A549 (cell line): ENCODE measurements at regions not wholly inside any gene's neighbourhood (a gene's known extent, or its start where the extent isn't known, plus 50 kb on each side); places are given as distances from the start of the nearest gene placed in this dataset.

Source experiments
- ATAC-seq, 2 experiments: fragments of 200-7000 bp in 1 of 2; fragments of >200 bp in 1 of 2; cut with Nextera tagmentation in 1 of 2; cut with Tn5 transposase in 1 of 2; 3 replicates each; pipeline versions ENCODE4 v1.8.0 to v1.9.1; 2018 to 2020; ENCODE audit warnings: mild to moderate bottlenecking in 1 of 2, moderate library complexity in 1 of 2
- CTCF ChIA-PET: fragments of 300-600 bp; sonication (Branson Sonifier 250); formaldehyde crosslinking; extraction: SDS; loops from one replicate; lab custom pipeline; 2021; ENCODE audit warnings: antibody characterized with exemption, inconsistent platforms; lab: Yijun Ruan, JAX
- POLR2A ChIA-PET: fragments of 350-600 bp; formaldehyde crosslinking; extraction: SDS; loops from one replicate; lab custom pipeline; 2021; ENCODE audit warnings: antibody characterized with exemption, inconsistent platforms; lab: Yijun Ruan, JAX
- DNase-seq, 2 experiments: peaks; one replicate each; pipeline versions ENCODE4 v3.0.0 to v3.0.0-alpha.2; 2011 to 2016; ENCODE audit warnings: low read depth in 1 of 2, low spot score in 1 of 2
- FAIRE-seq: peaks from 2 replicates; lab custom pipeline; 2011; peaks lifted over from hg19 to GRCh38; lab: Jason Lieb, UNC
- H3K27ac ChIP-seq, 2 experiments: fragments of >200 bp; sonication (Bioruptor Twin); formaldehyde crosslinking; 3 replicates each; pipeline ENCODE4 v1.5.1; 2016 to 2017
- H3K4me1 ChIP-seq: fragments of >200 bp; sonication (Bioruptor Twin); formaldehyde crosslinking; 3 replicates; pipeline ENCODE4 v1.6.1; 2016
- H3K4me2 ChIP-seq: fragments of >200 bp; sonication (Bioruptor Twin); formaldehyde crosslinking; 3 replicates; pipeline ENCODE4 v1.6.1; 2016
- H3K4me3 ChIP-seq: fragments of >200 bp; sonication (Bioruptor Twin); formaldehyde crosslinking; 3 replicates; pipeline ENCODE4 v1.5.1; 2016
- H3K9me3 ChIP-seq: fragments of >200 bp; sonication (Bioruptor Twin); formaldehyde crosslinking; 3 replicates; pipeline ENCODE4 v1.6.1; 2016
- BHLHE40 ChIP-seq: IDR thresholded peaks from 2 replicates; pipeline ENCODE4 v1.6.1; 2012; ENCODE audit warnings: low read depth, low read length, inconsistent platforms
- CBX2 ChIP-seq: fragments of 200-600 bp; sonication (generic); IDR thresholded peaks from 2 replicates; pipeline ENCODE4 v1.6.1; 2016; ENCODE audit warnings: low read depth, mild to moderate bottlenecking, borderline replicate concordance
- CBX8 ChIP-seq: fragments of 200-600 bp; sonication (generic); IDR thresholded peaks from 2 replicates; pipeline ENCODE4 v1.6.1; 2016
- CEBPB ChIP-seq, 2 experiments: fragments of >200 bp in 1 of 2; sonication (Bioruptor Twin) in 1 of 2; formaldehyde crosslinking in 1 of 2; IDR thresholded peaks; 2 replicates each; pipeline ENCODE4 v1.6.1; 2012 to 2016
- CHD4 ChIP-seq: fragments of 200-600 bp; sonication (generic); IDR thresholded peaks from 2 replicates; pipeline ENCODE4 v1.6.1; 2016; ENCODE audit warnings: antibody characterized with exemption, mild to moderate bottlenecking, borderline replicate concordance
- EHF ChIP-seq: fragments of 250-450 bp; sonication (Bioruptor Pico); IDR thresholded peaks from 2 replicates; pipeline ENCODE4 v1.5.0; 2020; ENCODE audit warnings: mild to moderate bottlenecking
- EP300 ChIP-seq, 2 experiments: fragments of >200 bp; sonication (Bioruptor Twin); formaldehyde crosslinking; IDR thresholded peaks; 2 replicates in 1 of 2; 3 replicates in 1 of 2; pipeline ENCODE4 v1.6.1; 2016 to 2017
- ESRRA ChIP-seq: fragments of 150-350 bp; IDR thresholded peaks from 2 replicates; pipeline ENCODE4 v1.6.1; 2014; ENCODE audit warnings: mild to moderate bottlenecking, low read length, borderline replicate concordance
- FOSB ChIP-seq: fragments of 250-450 bp; sonication (Bioruptor Pico); IDR thresholded peaks from 2 replicates; pipeline ENCODE4 v1.5.0; 2020; ENCODE audit warnings: mild to moderate bottlenecking, moderate library complexity
- FOXS1 ChIP-seq: fragments of 250-450 bp; sonication (Bioruptor Pico); IDR thresholded peaks from 2 replicates; pipeline ENCODE4 v1.5.0; 2020; ENCODE audit warnings: mild to moderate bottlenecking, moderate library complexity
- HDAC2 ChIP-seq: fragments of 200-600 bp; sonication (generic); IDR thresholded peaks from 2 replicates; pipeline ENCODE4 v1.6.1; 2016
- HOXA7 ChIP-seq: fragments of 250-450 bp; sonication (Bioruptor Pico); IDR thresholded peaks from 2 replicates; pipeline ENCODE4 v1.5.0; 2020; ENCODE audit warnings: mild to moderate bottlenecking, moderate library complexity
- HOXB13 ChIP-seq: fragments of 250-450 bp; sonication (Bioruptor Pico); IDR thresholded peaks from 2 replicates; pipeline ENCODE4 v1.5.0; 2020; ENCODE audit warnings: low read depth, mild to moderate bottlenecking, moderate library complexity
- HOXB5 ChIP-seq: fragments of 250-450 bp; sonication (Bioruptor Pico); IDR thresholded peaks from 2 replicates; pipeline ENCODE4 v1.5.0; 2020; ENCODE audit warnings: mild to moderate bottlenecking, moderate library complexity
- JUN ChIP-seq, 2 experiments: fragments of >200 bp; sonication (Bioruptor Twin); formaldehyde crosslinking; IDR thresholded peaks; 2 replicates in 1 of 2; 3 replicates in 1 of 2; pipeline ENCODE4 v1.6.1; 2016 to 2017
- KDM5A ChIP-seq: fragments of 200-600 bp; sonication (generic); IDR thresholded peaks from 2 replicates; pipeline ENCODE4 v1.6.1; 2016; ENCODE audit warnings: antibody characterized with exemption, mild to moderate bottlenecking
- PHF8 ChIP-seq: fragments of 200-600 bp; sonication (generic); IDR thresholded peaks from 2 replicates; pipeline ENCODE4 v1.6.1; 2016; ENCODE audit warnings: low read depth, mild to moderate bottlenecking, antibody characterized with exemption, moderate library complexity, borderline replicate concordance
- RFX5 ChIP-seq: fragments of 450-650 bp; IDR thresholded peaks from 2 replicates; pipeline ENCODE4 v1.7.1; 2014; ENCODE audit warnings: antibody characterized with exemption, mild to moderate bottlenecking, moderate library complexity
- RNF2 ChIP-seq: fragments of 200-600 bp; sonication (generic); IDR thresholded peaks from 2 replicates; pipeline ENCODE4 v1.6.1; 2016; ENCODE audit warnings: low read depth, mild to moderate bottlenecking, antibody characterized with exemption, moderate library complexity, borderline replicate concordance
- TP53 ChIP-seq: fragments of 250-450 bp; sonication (Bioruptor Pico); IDR thresholded peaks from 2 replicates; pipeline ENCODE4 v1.5.0; 2021; ENCODE audit warnings: mild to moderate bottlenecking, moderate library complexity
- WGBS: methylation state at CpG from one replicate; pipeline ENCODE4 v1.1.6; 2017; ENCODE audit errors: missing lambda C conversion rate; 5-methylcytosine and 5-hydroxymethylcytosine counted together
- TF ChIP-seq, protein P1 (sequence below): fragments of 150-350 bp; IDR thresholded peaks from 2 replicates; pipeline ENCODE4 v1.6.1; 2014; ENCODE audit warnings: low read depth, mild to moderate bottlenecking, low read length
- TF ChIP-seq, protein P2 (sequence below): IDR thresholded peaks from 2 replicates; pipeline ENCODE4 v1.6.1; 2012
- TF ChIP-seq, protein P3 (sequence below): fragments of 250-450 bp; sonication (Bioruptor Pico); IDR thresholded peaks from 2 replicates; pipeline ENCODE4 v1.5.0; 2020; ENCODE audit warnings: low read depth, mild to moderate bottlenecking, moderate library complexity
- TF ChIP-seq, protein P4 (sequence below): fragments of >200 bp; sonication (Bioruptor Twin); formaldehyde crosslinking; IDR thresholded peaks from 3 replicates; pipeline ENCODE4 v1.5.1; 2016

DNA sequence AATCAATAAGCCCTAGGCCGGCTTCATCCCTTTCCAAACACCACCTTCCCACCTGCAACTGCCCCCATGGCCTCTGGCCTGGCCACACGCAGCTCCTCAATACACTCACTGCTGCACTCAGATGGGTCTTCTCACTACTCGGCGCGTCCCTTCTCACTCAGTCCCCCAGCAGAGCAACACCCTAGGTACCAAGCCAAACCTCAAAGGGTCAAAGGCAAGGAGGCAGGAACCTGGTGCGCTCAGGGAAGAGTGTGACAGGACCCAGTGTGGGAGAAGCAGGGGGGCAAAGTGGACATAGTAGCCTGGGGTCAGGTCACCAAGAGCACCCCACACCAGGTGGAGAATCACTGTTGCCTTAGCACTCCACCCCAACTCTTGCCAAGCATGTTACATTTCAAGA is 90.6 kb downstream of the TTC32 start:
- Histone ChIP-seq H3K4me3 (no peak overlapping the region), H3K9me3 (no peaks in the 10 kb centered on the region), H3K4me1 (no peaks in the 10 kb centered on the region), H3K4me2 (no peak overlapping the region)
- FAIRE-seq = no peak
- CTCF ChIA-PET = interaction anchor here (1.0 kb wide), 1 partner anchor 10 kb away, joined by 5 read pairs; no protein-coding TSS in a partner anchor
- TF ChIP-seq, protein P1, sequence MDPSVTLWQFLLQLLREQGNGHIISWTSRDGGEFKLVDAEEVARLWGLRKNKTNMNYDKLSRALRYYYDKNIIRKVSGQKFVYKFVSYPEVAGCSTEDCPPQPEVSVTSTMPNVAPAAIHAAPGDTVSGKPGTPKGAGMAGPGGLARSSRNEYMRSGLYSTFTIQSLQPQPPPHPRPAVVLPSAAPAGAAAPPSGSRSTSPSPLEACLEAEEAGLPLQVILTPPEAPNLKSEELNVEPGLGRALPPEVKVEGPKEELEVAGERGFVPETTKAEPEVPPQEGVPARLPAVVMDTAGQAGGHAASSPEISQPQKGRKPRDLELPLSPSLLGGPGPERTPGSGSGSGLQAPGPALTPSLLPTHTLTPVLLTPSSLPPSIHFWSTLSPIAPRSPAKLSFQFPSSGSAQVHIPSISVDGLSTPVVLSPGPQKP = no peak
- TF ChIP-seq KDM5A (no peak), HOXA7 (CRISPR knock-in tag) (no peak), BHLHE40 (no peak), TP53 (CRISPR knock-in tag) (no peak), CEBPB (IDR thresholded peaks at IDR 0.05) (no peak)
- TF ChIP-seq, protein P2, sequence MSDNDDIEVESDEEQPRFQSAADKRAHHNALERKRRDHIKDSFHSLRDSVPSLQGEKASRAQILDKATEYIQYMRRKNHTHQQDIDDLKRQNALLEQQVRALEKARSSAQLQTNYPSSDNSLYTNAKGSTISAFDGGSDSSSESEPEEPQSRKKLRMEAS = no peak
- TF ChIP-seq, all 56 proteins: peak for 0
- DNase-seq (no peak), ATAC-seq (no peak)
- 92% methylated on average over 6 of the region's 6 CpGs for WGBS
- H3K27ac ChIP-seq = no peak overlapping the region
- POLR2A ChIA-PET = no interaction called here

DNA sequence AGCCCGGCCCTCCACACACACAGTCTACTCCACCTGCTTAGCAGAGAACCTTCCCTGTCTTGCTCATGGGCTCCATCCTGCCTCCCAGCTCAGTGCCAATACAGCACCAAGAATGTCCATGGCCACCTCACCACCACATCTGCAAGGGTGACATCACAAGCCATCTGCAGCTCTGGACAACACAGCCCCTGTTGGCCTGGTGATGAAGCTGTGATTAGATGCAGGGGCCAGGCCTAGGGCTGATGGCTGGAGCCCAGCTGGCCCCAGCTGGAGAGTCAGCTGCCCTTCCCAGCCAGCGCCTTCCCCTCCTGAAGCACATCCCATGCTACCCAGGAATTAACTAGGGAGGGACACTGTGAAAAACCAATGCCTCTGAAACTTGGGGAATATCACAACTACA is 91.1 kb downstream of the TTC32 start:
- H3K27ac ChIP-seq = no peak overlapping the region
- FAIRE-seq = no peak
- H3K9me3 ChIP-seq = no peaks in the 10 kb centered on the region
- ATAC-seq = no peak; a peak in 1 of 6 replicates
- no peak overlapping the region for H3K4me3 ChIP-seq
- H3K4me2 ChIP-seq = no peak overlapping the region
- no peaks in the 10 kb centered on the region for H3K4me1 ChIP-seq
- DNase-seq = no peak
- POLR2A ChIA-PET = no interaction called here
- CTCF ChIA-PET = interaction anchor here (1.0 kb wide), 1 partner anchor 9 kb away, joined by 5 read pairs; no protein-coding TSS in a partner anchor
- TF ChIP-seq, protein P3, sequence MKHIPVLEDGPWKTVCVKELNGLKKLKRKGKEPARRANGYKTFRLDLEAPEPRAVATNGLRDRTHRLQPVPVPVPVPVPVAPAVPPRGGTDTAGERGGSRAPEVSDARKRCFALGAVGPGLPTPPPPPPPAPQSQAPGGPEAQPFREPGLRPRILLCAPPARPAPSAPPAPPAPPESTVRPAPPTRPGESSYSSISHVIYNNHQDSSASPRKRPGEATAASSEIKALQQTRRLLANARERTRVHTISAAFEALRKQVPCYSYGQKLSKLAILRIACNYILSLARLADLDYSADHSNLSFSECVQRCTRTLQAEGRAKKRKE (CRISPR knock-in tag) = no peak
- TF ChIP-seq HDAC2 (no peak), CHD4 (no peak), RFX5 (no peak), HOXB5 (CRISPR knock-in tag) (no peak), FOXS1 (CRISPR knock-in tag) (no peak), JUN (IDR thresholded peaks at IDR 0.05) (no peak), PHF8 (no peak), EHF (CRISPR knock-in tag) (no peak), FOSB (no peak)
- TF ChIP-seq, protein P1 = no peak
- 82% methylated on average over 2 of the region's 2 CpGs for WGBS

DNA sequence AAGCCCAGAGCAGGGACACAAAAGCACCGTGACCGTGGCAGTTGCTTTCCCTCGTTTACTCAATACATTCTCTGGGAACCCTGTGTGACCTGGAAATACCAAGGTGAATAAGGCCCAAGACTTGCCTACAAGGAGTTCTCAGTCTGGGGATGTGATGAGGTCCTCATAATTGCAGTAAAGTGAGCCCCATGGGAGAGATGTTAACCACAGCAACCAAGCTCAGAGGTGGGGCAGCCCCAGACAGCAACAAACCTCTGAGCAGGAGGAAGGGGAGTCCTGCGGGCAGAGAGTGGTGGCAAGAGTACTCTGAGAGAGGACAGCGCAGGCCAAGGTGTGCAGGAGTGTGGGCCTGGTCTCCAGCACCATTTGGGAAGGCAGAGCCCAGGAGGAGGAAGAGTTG is 91.6 kb downstream of the TTC32 start:
- H3K4me2 ChIP-seq = no peak overlapping the region
- FAIRE-seq (no peak), ATAC-seq (no peak), DNase-seq (no peak)
- H3K9me3 ChIP-seq = no peaks in the 10 kb centered on the region
- H3K27ac ChIP-seq = no peak overlapping the region
- ChIA-PET CTCF (interaction anchor here (1.0 kb wide), 1 partner anchor 9 kb away, joined by 5 read pairs; no protein-coding TSS in a partner anchor), POLR2A (no interaction called here)
- no peaks in the 10 kb centered on the region for H3K4me1 ChIP-seq
- no peak overlapping the region for H3K4me3 ChIP-seq
- 82% methylated on average over 5 of the region's 5 CpGs for WGBS
- no peak for TF ChIP-seq ESRRA
- TF ChIP-seq, protein P2 = no peak
- TF ChIP-seq EP300 (IDR thresholded peaks at IDR 0.05) = no peak
- no peak for TF ChIP-seq HOXB13 (CRISPR knock-in tag)
- no peak for TF ChIP-seq CBX2
- TF ChIP-seq HOXB5 (CRISPR knock-in tag) = no peak
- no peak for TF ChIP-seq RNF2
- TF ChIP-seq, protein P4, sequence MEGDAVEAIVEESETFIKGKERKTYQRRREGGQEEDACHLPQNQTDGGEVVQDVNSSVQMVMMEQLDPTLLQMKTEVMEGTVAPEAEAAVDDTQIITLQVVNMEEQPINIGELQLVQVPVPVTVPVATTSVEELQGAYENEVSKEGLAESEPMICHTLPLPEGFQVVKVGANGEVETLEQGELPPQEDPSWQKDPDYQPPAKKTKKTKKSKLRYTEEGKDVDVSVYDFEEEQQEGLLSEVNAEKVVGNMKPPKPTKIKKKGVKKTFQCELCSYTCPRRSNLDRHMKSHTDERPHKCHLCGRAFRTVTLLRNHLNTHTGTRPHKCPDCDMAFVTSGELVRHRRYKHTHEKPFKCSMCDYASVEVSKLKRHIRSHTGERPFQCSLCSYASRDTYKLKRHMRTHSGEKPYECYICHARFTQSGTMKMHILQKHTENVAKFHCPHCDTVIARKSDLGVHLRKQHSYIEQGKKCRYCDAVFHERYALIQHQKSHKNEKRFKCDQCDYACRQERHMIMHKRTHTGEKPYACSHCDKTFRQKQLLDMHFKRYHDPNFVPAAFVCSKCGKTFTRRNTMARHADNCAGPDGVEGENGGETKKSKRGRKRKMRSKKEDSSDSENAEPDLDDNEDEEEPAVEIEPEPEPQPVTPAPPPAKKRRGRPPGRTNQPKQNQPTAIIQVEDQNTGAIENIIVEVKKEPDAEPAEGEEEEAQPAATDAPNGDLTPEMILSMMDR = no peak
- TF ChIP-seq, protein P1 = no peak
- TF ChIP-seq, protein P3 (CRISPR knock-in tag) = no peak
- TF ChIP-seq CBX8 = no peak
